GM21786 (cell line): ENCODE measurements at regions not wholly inside any gene's neighbourhood (a gene's known extent, or its start where the extent isn't known, plus 50 kb on each side); places are given as distances from the start of the nearest gene placed in this dataset.

ENCODE experiments used
- ATAC-seq: cut with Tn5 transposase; IDR thresholded peaks from one replicate; pipeline ENCODE4 v1.9.1; 2021; ENCODE audit not compliant: unreplicated experiment

GRCh38 chr5:68429510-68429909, 214.0 kb downstream of the PIK3R1 start:
- no peak for ATAC-seq

GRCh38 chr5:68430279-68430678, 214.7 kb downstream of the PIK3R1 start:
- ATAC-seq = no peak

- ATAC-seq = no peak
Observed at GRCh38 chr5:68431186-68431585, 215.6 kb downstream of the PIK3R1 start.

- no peak for ATAC-seq
Observed at GRCh38 chr5:68431601-68432337, 216.2 kb downstream of the PIK3R1 start.

GRCh38 chr5:68432682-68433081, 217.1 kb downstream of the PIK3R1 start:
- ATAC-seq = no peak

GRCh38 chr5:68433526-68433922, 218.0 kb downstream of the PIK3R1 start:
- ATAC-seq = no peak

- ATAC-seq = peak; percentile 96
Observed at GRCh38 chr5:68433923-68434879, 218.6 kb downstream of the PIK3R1 start.

- no peak for ATAC-seq
Observed at GRCh38 chr5:68435611-68436010, 220.1 kb downstream of the PIK3R1 start.

- no peak for ATAC-seq
Observed at GRCh38 chr5:68436686-68437520, 221.3 kb downstream of the PIK3R1 start.

- no peak for ATAC-seq
Observed at GRCh38 chr5:68438876-68439275, 223.3 kb downstream of the PIK3R1 start.

GRCh38 chr5:68440245-68440644, 224.7 kb downstream of the PIK3R1 start:
- ATAC-seq = no peak

GRCh38 chr5:68440651-68441050, 225.1 kb downstream of the PIK3R1 start:
- ATAC-seq = no peak

- ATAC-seq = no peak
Observed at GRCh38 chr5:68441309-68442073, 225.9 kb downstream of the PIK3R1 start.

- no peak for ATAC-seq
Observed at GRCh38 chr5:68443091-68443490, 227.5 kb downstream of the PIK3R1 start.

GRCh38 chr5:68444048-68444447, 228.5 kb downstream of the PIK3R1 start:
- ATAC-seq = no peak

GRCh38 chr5:68444833-68445232, 229.3 kb downstream of the PIK3R1 start:
- ATAC-seq = no peak

- no peak for ATAC-seq
Observed at GRCh38 chr5:68445257-68446069, 229.9 kb downstream of the PIK3R1 start.

GRCh38 chr5:68446070-68446357, 230.5 kb downstream of the PIK3R1 start:
- ATAC-seq = no peak

- ATAC-seq = peak; percentile 85
Observed at GRCh38 chr5:68446487-68446894, 230.9 kb downstream of the PIK3R1 start.
